Common myeloid progenitor, CD34-positive (primary cell): ENCODE measurements at regions not wholly inside any gene's neighbourhood (a gene's known extent, or its start where the extent isn't known, plus 50 kb on each side); places are given as distances from the start of the nearest gene placed in this dataset.
"Not testable (repeated sequence)": the region's sequence is repeated elsewhere in the genome, so short reads cannot be mapped to it uniquely, and the experiment has no call there.

Experiments used
- CTCF ChIA-PET: fragments of 350-600 bp; sonication (Branson Sonifier 250); formaldehyde crosslinking; loops from one replicate; lab custom pipeline; 2021; ENCODE audit warnings: antibody characterized with exemption; lab: Charles Lee
- POLR2A ChIA-PET: fragments of 350-600 bp; sonication (Branson Sonifier 250); formaldehyde crosslinking; loops from one replicate; lab custom pipeline; 2021; ENCODE audit warnings: antibody characterized with exemption; lab: Charles Lee
- DNase-seq, 3 donors: peaks; one replicate each; pipeline versions ENCODE4 v3.0.0 to v3.0.0-alpha.2; 2013
- H3K27ac ChIP-seq, 2 experiments: 1 replicate in 1 of 2; 2 replicates in 1 of 2; pipeline ENCODE4 v1.7.0; 2013; ENCODE audit warnings: inconsistent platforms in 2 of 2, low read length in 2 of 2, mild to moderate bottlenecking in 2 of 2, low read depth in 1 of 2, moderate library complexity in 1 of 2; ENCODE audit not compliant: severe bottlenecking in 2 of 2, insufficient read depth in 1 of 2, poor library complexity in 1 of 2
- H3K27me3 ChIP-seq, 5 experiments: replicated peaks in 2 of 5; 1 replicate in 3 of 5; 2 replicates in 2 of 5; pipeline versions ENCODE4 v1.6.1 to v1.7.0; 2013; ENCODE audit warnings: low read length in 4 of 5, mild to moderate bottlenecking in 2 of 5, moderate library complexity in 2 of 5, inconsistent platforms in 1 of 5; ENCODE audit not compliant: insufficient read depth in 5 of 5, control insufficient read depth in 4 of 5
- H3K36me3 ChIP-seq, 4 experiments: 1 replicate in 2 of 4; 2 replicates in 2 of 4; pipeline versions ENCODE4 v1.6.1 to v1.7.0; 2013; ENCODE audit warnings: low read length in 3 of 4, control low read depth in 1 of 4, mild to moderate bottlenecking in 1 of 4; ENCODE audit not compliant: control insufficient read depth in 4 of 4, insufficient read depth in 4 of 4
- H3K4me1 ChIP-seq, 4 experiments: 1 replicate in 3 of 4; 2 replicates in 1 of 4; pipeline versions ENCODE4 v1.6.1 to v1.7.1; 2013; ENCODE audit warnings: low read length in 3 of 4, mild to moderate bottlenecking in 3 of 4, control low read depth in 1 of 4, inconsistent platforms in 1 of 4, moderate library complexity in 1 of 4; ENCODE audit not compliant: control insufficient read depth in 4 of 4, insufficient read depth in 4 of 4; ENCODE audit errors: control extremely low read depth in 1 of 4
- H3K4me3 ChIP-seq, 7 experiments: 1 replicate in 4 of 7; 2 replicates in 3 of 7; pipeline versions ENCODE4 v1.5.1 to v1.7.0; 2013; ENCODE audit warnings: mild to moderate bottlenecking in 7 of 7, low read length in 6 of 7, moderate library complexity in 6 of 7, inconsistent platforms in 2 of 7, low read depth in 2 of 7, control low read depth in 1 of 7; ENCODE audit not compliant: insufficient read depth in 4 of 7, control insufficient read depth in 1 of 7; ENCODE audit errors: extremely low read depth in 1 of 7
- H3K9me3 ChIP-seq, 5 experiments: 1 replicate in 4 of 5; 2 replicates in 1 of 5; pipeline versions ENCODE4 v1.6.1 to v1.7.1; 2013; ENCODE audit warnings: low read length in 4 of 5, mild to moderate bottlenecking in 2 of 5, inconsistent platforms in 1 of 5, low read depth in 1 of 5, moderate library complexity in 1 of 5; ENCODE audit not compliant: control insufficient read depth in 4 of 5, insufficient read depth in 2 of 5; ENCODE audit errors: control extremely low read depth in 1 of 5
- WGBS: methylation state at CpG from one replicate; pipeline ENCODE4 v1.1.5; 2013; ENCODE audit not compliant: insufficient coverage; 5-methylcytosine and 5-hydroxymethylcytosine counted together

- H3K4me3 ChIP-seq: not testable (repeated sequence)
Measured at GRCh38 chr11:38116616-38117015, 1518.6 kb upstream of the RAG2 start.

GRCh38 chr11:38115381-38115780, 1517.3 kb upstream of the RAG2 start:
- H3K4me1 ChIP-seq, H3K36me3 ChIP-seq, DNase-seq, H3K27ac ChIP-seq, H3K9me3 ChIP-seq, POLR2A ChIA-PET, CTCF ChIA-PET, H3K4me3 ChIP-seq, H3K27me3 ChIP-seq: not testable (repeated sequence)
- WGBS: no CpG with 5 or more reads among the region's 3 CpGs

More at GRCh38 chr11:38116616-38117015, 1518.6 kb upstream of the RAG2 start:
- CTCF ChIA-PET, H3K27me3 ChIP-seq, H3K27ac ChIP-seq, DNase-seq, H3K36me3 ChIP-seq, H3K9me3 ChIP-seq, H3K4me1 ChIP-seq, POLR2A ChIA-PET: not testable (repeated sequence)
- 100% methylated on average over 3 of the region's 5 CpGs for WGBS

DNA sequence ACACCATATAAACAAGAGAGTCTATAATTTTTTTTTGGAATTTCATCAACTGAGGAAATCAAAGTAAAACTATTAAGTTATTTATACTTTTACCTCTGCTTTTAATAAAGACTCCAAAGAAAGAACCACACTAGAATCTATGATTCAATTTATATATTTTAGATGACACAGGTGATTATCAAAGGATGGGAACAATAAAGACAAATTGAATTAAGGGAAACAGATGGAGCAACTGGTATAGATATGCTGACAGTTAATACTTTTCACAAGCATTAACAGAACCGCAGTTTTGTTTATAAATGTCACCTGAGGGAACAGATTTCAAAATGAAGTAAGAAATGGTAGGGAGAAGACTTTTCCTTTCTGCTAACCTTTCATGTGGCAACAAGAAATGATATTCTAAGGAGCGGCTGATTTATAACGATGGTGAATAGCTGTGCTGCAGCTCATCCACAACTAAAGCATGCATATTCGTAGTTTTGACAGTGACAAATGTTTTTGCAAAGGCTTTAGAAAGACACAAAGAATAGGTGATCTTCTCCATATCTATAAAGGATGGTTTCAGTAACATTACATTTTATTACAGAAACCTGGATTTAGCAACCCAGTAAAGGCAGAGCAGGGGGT, 1502.9 kb upstream of the RAG2 start:
- Histone ChIP-seq H3K36me3 (no peaks in the 10 kb centered on the region), H3K9me3 (no peaks in the 10 kb centered on the region), H3K4me3 (no peak overlapping the region), H3K27me3 (no peaks in the 10 kb centered on the region), H3K27ac (no peak overlapping the region), H3K4me1 (no peaks in the 10 kb centered on the region)
- no CpG with 5 or more reads among the region's 4 CpGs for WGBS
- no peak for DNase-seq
- CTCF ChIA-PET: no interaction called here
- POLR2A ChIA-PET: no interaction called here

GRCh38 chr11:38095268-38095667, 1497.2 kb upstream of the RAG2 start:
- ChIA-PET POLR2A (no interaction called here), CTCF (no interaction called here)
- no peak for DNase-seq

GRCh38 chr11:38089726-38090125, 1491.7 kb upstream of the RAG2 start:
- peak in 1 of 3 donors; percentile 1 for DNase-seq
- Histone ChIP-seq H3K36me3 (no peaks in the 10 kb centered on the region), H3K4me1 (no peaks in the 10 kb centered on the region), H3K9me3 (peaks cover 0 to 10% (median 0%) of the 10 kb centered on the region in 5 experiments), H3K27me3 (no peaks in the 10 kb centered on the region), H3K4me3 (no peak overlapping the region), H3K27ac (no peak overlapping the region)
- ChIA-PET CTCF (no interaction called here), POLR2A (interaction anchor here (0.6 kb wide), 1 partner anchor 767 kb away, joined by 3 read pairs; no protein-coding TSS in a partner anchor)
- 97% methylated on average over 4 of the region's 7 CpGs for WGBS

More at GRCh38 chr11:38095268-38095667, 1497.2 kb upstream of the RAG2 start:
- Histone ChIP-seq H3K9me3 (peaks cover 0 to 1% (median 0%) of the 10 kb centered on the region in 5 experiments), H3K36me3 (no peaks in the 10 kb centered on the region), H3K4me3 (no peak overlapping the region), H3K4me1 (no peaks in the 10 kb centered on the region), H3K27me3 (no peaks in the 10 kb centered on the region), H3K27ac (no peak overlapping the region)
- WGBS: no CpG with 5 or more reads among the region's 2 CpGs

DNA sequence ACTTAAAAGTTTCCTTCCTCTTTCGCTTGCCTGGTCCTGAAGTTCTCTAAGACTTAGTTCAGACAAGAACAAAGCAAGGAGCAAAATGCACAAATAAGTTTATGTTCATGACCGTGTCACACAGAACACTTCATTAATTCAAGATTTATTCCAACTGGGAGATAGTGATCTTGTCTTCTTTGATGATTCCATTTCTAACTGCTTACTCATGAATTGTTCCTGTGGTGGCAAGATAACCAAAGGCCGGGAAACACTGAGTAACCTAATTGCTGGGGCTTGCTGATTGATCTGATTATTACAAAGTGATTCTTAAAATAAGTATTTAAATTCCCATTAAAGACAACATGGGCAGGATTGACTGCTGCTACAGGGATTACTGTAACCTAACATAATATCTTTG, 1462.9 kb upstream of the RAG2 start:
- H3K9me3 ChIP-seq: no peaks in the 10 kb centered on the region
- WGBS: 0% methylated on average over 1 of the region's 3 CpGs
- H3K27me3 ChIP-seq: no peaks in the 10 kb centered on the region
- no peaks in the 10 kb centered on the region for H3K36me3 ChIP-seq
- no peak overlapping the region for H3K4me3 ChIP-seq
- peak; percentile 31 to 61 (median 37) for DNase-seq
- CTCF ChIA-PET: no interaction called here
- no peak overlapping the region for H3K27ac ChIP-seq
- POLR2A ChIA-PET: no interaction called here
- H3K4me1 ChIP-seq: no peaks in the 10 kb centered on the region

DNA sequence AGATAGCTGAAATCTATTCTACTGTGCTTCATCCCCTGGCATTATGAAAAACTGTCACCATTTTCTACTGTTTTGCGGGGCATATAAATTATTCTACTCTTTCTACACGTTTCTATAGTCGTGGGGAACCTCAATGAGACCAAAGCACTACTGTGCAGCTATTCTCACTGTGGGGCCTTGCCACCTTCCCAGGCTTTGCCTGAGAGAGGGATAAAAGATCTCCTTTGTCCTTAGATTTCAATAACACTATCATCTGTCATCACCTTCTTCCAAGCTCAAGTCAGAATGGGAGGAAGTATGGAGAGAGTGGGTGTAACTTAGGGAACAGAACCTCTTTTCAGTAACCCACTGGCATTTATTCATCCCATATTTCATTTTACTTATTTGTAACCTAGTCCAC, 1462.1 kb upstream of the RAG2 start:
- POLR2A ChIA-PET: no interaction called here

More for the DNA sequence above, 1462.1 kb upstream of the RAG2 start:
- no peak overlapping the region for H3K27ac ChIP-seq
- no peak for DNase-seq
- H3K9me3 ChIP-seq: no peaks in the 10 kb centered on the region
- no peak overlapping the region for H3K4me3 ChIP-seq
- CTCF ChIA-PET: no interaction called here
- H3K27me3 ChIP-seq: no peaks in the 10 kb centered on the region
- no peaks in the 10 kb centered on the region for H3K4me1 ChIP-seq
- no peaks in the 10 kb centered on the region for H3K36me3 ChIP-seq
- 96% methylated on average over 3 of the region's 3 CpGs for WGBS
